ENCODE measurements at regions not wholly inside any gene's neighbourhood (a gene's known extent, or its start where the extent isn't known, plus 50 kb on each side); places are given as distances from the start of the nearest gene placed in this dataset.

GRCh38 chr5:40268088-40268487 is 411.6 kb upstream of the PTGER4 start:
- no peak for DNase-seq (ENCODE audit: extremely low spot score)
- ChIA-PET CTCF (no interaction called here), POLR2A (no interaction called here)
- no peak for TF ChIP-seq CTBP1 (IDR thresholded peaks at IDR 0.05; ENCODE audit: borderline replicate concordance)
- TF ChIP-seq FOXK2 (IDR thresholded peaks at IDR 0.05): no peak
- no peak for TF ChIP-seq HDGF (IDR thresholded peaks at IDR 0.05; ENCODE audit: borderline replicate concordance)
- no peak for TF ChIP-seq TARDBP (IDR thresholded peaks at IDR 0.05)
- TF ChIP-seq FOXA1 (IDR thresholded peaks at IDR 0.05): no peak
- TF ChIP-seq SP1 (IDR thresholded peaks at IDR 0.05): no peak
- no peak for TF ChIP-seq LEF1 (IDR thresholded peaks at IDR 0.05; ENCODE audit: borderline replicate concordance)
- TF ChIP-seq ARNT (IDR thresholded peaks at IDR 0.05): no peak
- no peak for TF ChIP-seq NFRKB (IDR thresholded peaks at IDR 0.05)
- no peak for TF ChIP-seq L3MBTL2 (conservative IDR thresholded peaks at IDR 0.05)
- TF ChIP-seq ELF4 (IDR thresholded peaks at IDR 0.05): no peak
- TF ChIP-seq SUZ12 (IDR thresholded peaks at IDR 0.05): no peak
- no peak for TF ChIP-seq PKNOX1 (IDR thresholded peaks at IDR 0.05)
- no peak for TF ChIP-seq ZNF384 (IDR thresholded peaks at IDR 0.05)
- TF ChIP-seq FOXM1 (IDR thresholded peaks at IDR 0.05; ENCODE audit: borderline replicate concordance): no peak
- no peak for TF ChIP-seq BHLHE40 (IDR thresholded peaks at IDR 0.05; ENCODE audit: borderline replicate concordance)

GRCh38 chr5:40266952-40267351 is 412.8 kb upstream of the PTGER4 start:
- POLR2A ChIA-PET: no interaction called here
- TF ChIP-seq ELF4 (IDR thresholded peaks at IDR 0.05) (no peak), FOXK2 (IDR thresholded peaks at IDR 0.05) (no peak), L3MBTL2 (conservative IDR thresholded peaks at IDR 0.05) (no peak), FOXA1 (IDR thresholded peaks at IDR 0.05) (no peak), PKNOX1 (IDR thresholded peaks at IDR 0.05) (no peak), LEF1 (IDR thresholded peaks at IDR 0.05; ENCODE audit: borderline replicate concordance) (no peak), BHLHE40 (IDR thresholded peaks at IDR 0.05; ENCODE audit: borderline replicate concordance) (no peak), SUZ12 (IDR thresholded peaks at IDR 0.05) (no peak), HDGF (IDR thresholded peaks at IDR 0.05; ENCODE audit: borderline replicate concordance) (no peak), CTBP1 (IDR thresholded peaks at IDR 0.05; ENCODE audit: borderline replicate concordance) (no peak), NFRKB (IDR thresholded peaks at IDR 0.05) (no peak), ARNT (IDR thresholded peaks at IDR 0.05) (no peak), ZNF384 (IDR thresholded peaks at IDR 0.05) (no peak), TARDBP (IDR thresholded peaks at IDR 0.05) (no peak), SP1 (IDR thresholded peaks at IDR 0.05) (no peak), FOXM1 (IDR thresholded peaks at IDR 0.05; ENCODE audit: borderline replicate concordance) (no peak)
- CTCF ChIA-PET: no interaction called here
- no peak for DNase-seq (ENCODE audit: extremely low spot score)

DNA sequence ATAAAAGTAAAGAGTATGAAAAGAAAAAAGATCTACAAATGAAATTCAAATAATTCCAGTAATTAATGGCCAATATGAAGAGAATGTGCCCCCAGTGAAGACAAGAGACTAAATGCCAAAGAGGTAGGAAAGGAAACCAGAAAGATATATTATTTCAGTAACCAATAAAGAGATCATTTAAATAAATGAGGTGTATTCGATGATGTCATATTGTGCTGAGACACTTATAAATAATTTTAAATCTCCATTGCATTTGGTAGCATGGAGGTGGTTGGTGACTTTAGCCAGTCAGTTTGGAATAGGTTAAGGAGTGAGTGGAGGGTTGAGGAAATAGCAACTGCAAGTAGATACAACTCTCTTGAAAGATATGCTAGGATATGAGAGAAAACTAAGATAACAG is 417.7 kb upstream of the PTGER4 start:
- CTCF ChIA-PET: no interaction called here

DNA sequence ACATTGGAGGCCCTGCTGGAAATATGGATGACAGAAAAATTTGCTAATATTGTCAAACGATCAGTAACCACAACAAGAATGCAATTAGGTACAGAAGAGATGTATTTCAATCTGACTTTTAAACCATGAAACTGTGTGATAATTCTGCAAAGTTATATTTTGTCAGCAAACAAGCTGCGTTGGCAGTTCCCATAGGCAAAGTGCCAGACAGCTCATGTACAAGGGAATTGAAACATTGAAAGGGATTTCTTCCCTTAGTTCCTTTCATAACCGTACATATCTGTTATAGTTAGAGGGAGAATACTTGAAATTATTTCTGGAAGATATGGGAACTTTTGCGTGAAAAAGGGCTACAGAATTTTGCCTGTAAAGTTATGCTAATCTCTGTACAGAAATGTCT is 419.4 kb upstream of the PTGER4 start:
- ChIA-PET CTCF (no interaction called here), POLR2A (no interaction called here)
- no peak for DNase-seq (ENCODE audit: extremely low spot score)
- TF ChIP-seq ZNF384 (IDR thresholded peaks at IDR 0.05) (no peak), NFRKB (IDR thresholded peaks at IDR 0.05) (no peak), ARNT (IDR thresholded peaks at IDR 0.05) (no peak), TARDBP (IDR thresholded peaks at IDR 0.05) (no peak), SUZ12 (IDR thresholded peaks at IDR 0.05) (no peak), HDGF (IDR thresholded peaks at IDR 0.05; ENCODE audit: borderline replicate concordance) (no peak)

More for the DNA sequence above, 417.7 kb upstream of the PTGER4 start:
- POLR2A ChIA-PET: no interaction called here
- no peak for TF ChIP-seq SUZ12 (IDR thresholded peaks at IDR 0.05)
- DNase-seq (ENCODE audit: extremely low spot score): no peak

DNA sequence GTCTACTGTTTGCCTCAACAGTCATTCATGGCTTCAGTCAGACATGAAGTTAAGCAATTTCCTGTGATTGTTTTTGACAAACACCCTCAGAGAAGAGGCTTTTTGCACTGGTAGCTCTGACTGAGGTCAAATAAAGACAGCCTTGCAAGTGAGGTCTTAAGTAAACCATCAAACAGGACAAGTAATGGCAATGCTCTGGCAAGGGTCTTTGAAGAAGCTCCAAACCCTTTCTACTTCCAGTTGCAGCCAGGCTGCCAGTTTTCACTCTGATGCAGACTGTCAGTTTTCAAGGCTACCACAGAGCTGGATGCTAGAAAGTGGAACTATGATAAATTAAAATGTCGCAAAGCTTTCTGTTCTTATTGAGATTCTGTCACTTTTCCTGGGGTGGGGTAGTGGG is 421.5 kb upstream of the PTGER4 start:
- ChIA-PET POLR2A (no interaction called here), CTCF (no interaction called here)
- DNase-seq (ENCODE audit: extremely low spot score): no peak
- no peak for TF ChIP-seq FOXA1 (IDR thresholded peaks at IDR 0.05)
- no peak for TF ChIP-seq FOXM1 (IDR thresholded peaks at IDR 0.05; ENCODE audit: borderline replicate concordance)
- no peak for TF ChIP-seq ZNF384 (IDR thresholded peaks at IDR 0.05)
- TF ChIP-seq TARDBP (IDR thresholded peaks at IDR 0.05): no peak
- TF ChIP-seq HDGF (IDR thresholded peaks at IDR 0.05; ENCODE audit: borderline replicate concordance): no peak
- no peak for TF ChIP-seq SP1 (IDR thresholded peaks at IDR 0.05)
- TF ChIP-seq CTBP1 (IDR thresholded peaks at IDR 0.05; ENCODE audit: borderline replicate concordance): no peak
- TF ChIP-seq BHLHE40 (IDR thresholded peaks at IDR 0.05; ENCODE audit: borderline replicate concordance): no peak
- no peak for TF ChIP-seq ARNT (IDR thresholded peaks at IDR 0.05)
- TF ChIP-seq ELF4 (IDR thresholded peaks at IDR 0.05): no peak
- no peak for TF ChIP-seq FOXK2 (IDR thresholded peaks at IDR 0.05)
- TF ChIP-seq SUZ12 (IDR thresholded peaks at IDR 0.05): no peak
- no peak for TF ChIP-seq NFRKB (IDR thresholded peaks at IDR 0.05)
- TF ChIP-seq L3MBTL2 (conservative IDR thresholded peaks at IDR 0.05): no peak
- TF ChIP-seq LEF1 (IDR thresholded peaks at IDR 0.05; ENCODE audit: borderline replicate concordance): no peak

DNA sequence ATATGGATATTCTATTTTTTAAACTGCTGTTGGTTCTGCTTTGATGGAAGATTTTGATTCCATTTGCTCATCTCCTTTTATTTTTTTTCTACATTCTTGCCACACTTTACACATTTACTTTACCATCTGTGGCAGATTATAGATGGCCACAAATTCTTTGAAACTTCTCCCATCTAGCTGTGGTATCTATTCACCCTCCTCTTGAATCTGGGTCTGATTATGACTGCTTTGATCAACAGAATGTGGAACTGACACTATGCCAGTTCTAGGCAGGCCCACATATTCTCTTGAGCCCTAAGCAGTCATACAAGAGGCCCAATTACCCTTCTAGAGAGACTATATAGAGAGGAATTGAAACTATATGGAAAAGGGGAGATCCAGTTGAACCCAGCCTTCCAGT is 439.0 kb upstream of the PTGER4 start:
- ChIA-PET CTCF (no interaction called here), POLR2A (no interaction called here)
- no peak for DNase-seq (ENCODE audit: extremely low spot score)
- TF ChIP-seq FOXA1 (IDR thresholded peaks at IDR 0.05): no peak
- TF ChIP-seq ARNT (IDR thresholded peaks at IDR 0.05): no peak
- no peak for TF ChIP-seq ZNF384 (IDR thresholded peaks at IDR 0.05)
- no peak for TF ChIP-seq L3MBTL2 (conservative IDR thresholded peaks at IDR 0.05)
- TF ChIP-seq TARDBP (IDR thresholded peaks at IDR 0.05): no peak
- no peak for TF ChIP-seq PKNOX1 (IDR thresholded peaks at IDR 0.05)

DNA sequence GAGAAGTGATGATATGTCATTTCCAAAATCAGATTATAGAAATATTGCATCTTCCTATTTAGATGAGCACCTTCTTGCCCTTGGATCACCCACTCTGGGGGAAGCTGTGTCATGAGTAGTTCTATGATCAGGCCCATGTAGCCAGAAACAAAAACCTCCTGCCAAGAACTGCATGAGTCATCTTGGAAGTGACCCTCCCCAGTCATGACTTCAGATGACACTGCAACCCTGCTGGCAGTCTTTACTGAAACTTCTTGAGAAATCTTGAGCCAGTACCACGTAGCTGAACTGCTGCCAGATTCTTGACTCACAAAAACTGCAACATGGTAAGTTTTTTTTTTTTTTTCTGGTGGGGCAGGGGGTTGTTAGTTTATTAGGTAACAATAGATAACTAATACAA is 439.6 kb upstream of the PTGER4 start:
- CTCF ChIA-PET: no interaction called here
- POLR2A ChIA-PET: no interaction called here
- TF ChIP-seq NFRKB (IDR thresholded peaks at IDR 0.05): no peak
- no peak for TF ChIP-seq FOXK2 (IDR thresholded peaks at IDR 0.05)
- no peak for TF ChIP-seq L3MBTL2 (conservative IDR thresholded peaks at IDR 0.05)
- TF ChIP-seq FOXA1 (IDR thresholded peaks at IDR 0.05): no peak
- no peak for TF ChIP-seq SUZ12 (IDR thresholded peaks at IDR 0.05)
- no peak for TF ChIP-seq TARDBP (IDR thresholded peaks at IDR 0.05)
- no peak for TF ChIP-seq LEF1 (IDR thresholded peaks at IDR 0.05; ENCODE audit: borderline replicate concordance)
- no peak for TF ChIP-seq ZNF384 (IDR thresholded peaks at IDR 0.05)
- no peak for TF ChIP-seq SP1 (IDR thresholded peaks at IDR 0.05)
- no peak for TF ChIP-seq ELF4 (IDR thresholded peaks at IDR 0.05)
- no peak for TF ChIP-seq CTBP1 (IDR thresholded peaks at IDR 0.05; ENCODE audit: borderline replicate concordance)
- TF ChIP-seq BHLHE40 (IDR thresholded peaks at IDR 0.05; ENCODE audit: borderline replicate concordance): no peak
- TF ChIP-seq HDGF (IDR thresholded peaks at IDR 0.05; ENCODE audit: borderline replicate concordance): no peak
- no peak for TF ChIP-seq PKNOX1 (IDR thresholded peaks at IDR 0.05)
- TF ChIP-seq ARNT (IDR thresholded peaks at IDR 0.05): no peak
- no peak for TF ChIP-seq FOXM1 (IDR thresholded peaks at IDR 0.05; ENCODE audit: borderline replicate concordance)
- DNase-seq (ENCODE audit: extremely low spot score): no peak
